SU-DHL-6 (cell line): ENCODE measurements at regions not wholly inside any gene's neighbourhood (a gene's known extent, or its start where the extent isn't known, plus 50 kb on each side); places are given as distances from the start of the nearest gene placed in this dataset.

ENCODE experiments used
- H2AFZ ChIP-seq: fragments of 200-600 bp; sonication (generic); 2 replicates; pipeline ENCODE4 v1.6.1; 2014; ENCODE audit warnings: low read depth, mild to moderate bottlenecking, moderate library complexity, mixed read lengths, antibody characterized with exemption, low read length; ENCODE audit not compliant: severe bottlenecking
- H3F3A ChIP-seq: fragments of 200-600 bp; shearing (Covaris generic); 2 replicates; pipeline ENCODE4 v1.6.0; 2016; ENCODE audit warnings: antibody characterized with exemption, mild to moderate bottlenecking; ENCODE audit not compliant: insufficient read depth
- H3K27ac ChIP-seq: fragments of 200-600 bp; sonication (generic); 2 replicates; pipeline ENCODE4 v1.5.1; 2016; ENCODE audit warnings: low read depth, mild to moderate bottlenecking, low read length, moderate library complexity, mixed read lengths
- H3K27me3 ChIP-seq: fragments of 200-600 bp; sonication (generic), shearing (Covaris generic); 2 replicates; pipeline ENCODE4 v1.6.0; 2014; ENCODE audit warnings: mild to moderate bottlenecking, low read length
- H3K36me3 ChIP-seq: fragments of 200-600 bp; sonication (generic); 2 replicates; pipeline ENCODE4 v1.6.1; 2014; ENCODE audit warnings: mild to moderate bottlenecking, low read length, mixed read lengths
- H3K4me2 ChIP-seq: fragments of 300-600, 200-600 bp; shearing (Covaris generic), sonication (generic); 2 replicates; pipeline ENCODE4 v1.6.0; 2014; ENCODE audit warnings: low read length, low read depth, mild to moderate bottlenecking; ENCODE audit not compliant: poor library complexity, severe bottlenecking
- H3K4me3 ChIP-seq: fragments of 200-600 bp; sonication (generic); 2 replicates; pipeline ENCODE4 v1.5.1; 2014; ENCODE audit warnings: antibody characterized with exemption, low read length, mild to moderate bottlenecking, mixed read lengths; ENCODE audit not compliant: insufficient read depth, poor library complexity, severe bottlenecking
- H3K79me2 ChIP-seq: fragments of 200-600 bp; sonication (generic); 2 replicates; pipeline ENCODE4 v1.6.1; 2014; ENCODE audit warnings: mild to moderate bottlenecking, low read length, moderate library complexity; ENCODE audit not compliant: insufficient read depth
- H3K9ac ChIP-seq: fragments of 200-600 bp; sonication (generic); 2 replicates; pipeline ENCODE4 v1.7.0; 2014; ENCODE audit warnings: mild to moderate bottlenecking, low read length
- H3K9me2 ChIP-seq: fragments of 200-600 bp; sonication (generic); replicated peaks from 2 replicates; pipeline ENCODE4 v1.6.1; 2014; ENCODE audit warnings: low read length; ENCODE audit not compliant: insufficient read depth
- H3K9me3 ChIP-seq: fragments of 200-600 bp; sonication (generic); 2 replicates; pipeline ENCODE4 v1.6.1; 2014; ENCODE audit warnings: low read length, mixed read lengths; ENCODE audit not compliant: insufficient read depth
- H4K20me1 ChIP-seq: fragments of 200-600 bp; sonication (generic); 2 replicates; pipeline ENCODE4 v1.6.1; 2014; ENCODE audit warnings: low read depth, mild to moderate bottlenecking, antibody characterized with exemption, low read length, moderate library complexity, mixed read lengths
- EZH2phosphoT487 ChIP-seq: fragments of 200-600 bp; sonication (generic), shearing (Covaris generic); conservative IDR thresholded peaks from 2 replicates; pipeline ENCODE4 v1.6.1; 2018; ENCODE audit warnings: mild to moderate bottlenecking, antibody characterized with exemption, low read length, moderate library complexity, mixed read lengths
- TF ChIP-seq, protein P1 (sequence below): fragments of 200-600 bp; sonication (generic); IDR thresholded peaks from one replicate; pipeline ENCODE4 v1.5.1; 2017; ENCODE audit warnings: antibody characterized with exemption, mild to moderate bottlenecking, low read length, moderate library complexity; ENCODE audit not compliant: insufficient read depth, poor library complexity, severe bottlenecking

DNA sequence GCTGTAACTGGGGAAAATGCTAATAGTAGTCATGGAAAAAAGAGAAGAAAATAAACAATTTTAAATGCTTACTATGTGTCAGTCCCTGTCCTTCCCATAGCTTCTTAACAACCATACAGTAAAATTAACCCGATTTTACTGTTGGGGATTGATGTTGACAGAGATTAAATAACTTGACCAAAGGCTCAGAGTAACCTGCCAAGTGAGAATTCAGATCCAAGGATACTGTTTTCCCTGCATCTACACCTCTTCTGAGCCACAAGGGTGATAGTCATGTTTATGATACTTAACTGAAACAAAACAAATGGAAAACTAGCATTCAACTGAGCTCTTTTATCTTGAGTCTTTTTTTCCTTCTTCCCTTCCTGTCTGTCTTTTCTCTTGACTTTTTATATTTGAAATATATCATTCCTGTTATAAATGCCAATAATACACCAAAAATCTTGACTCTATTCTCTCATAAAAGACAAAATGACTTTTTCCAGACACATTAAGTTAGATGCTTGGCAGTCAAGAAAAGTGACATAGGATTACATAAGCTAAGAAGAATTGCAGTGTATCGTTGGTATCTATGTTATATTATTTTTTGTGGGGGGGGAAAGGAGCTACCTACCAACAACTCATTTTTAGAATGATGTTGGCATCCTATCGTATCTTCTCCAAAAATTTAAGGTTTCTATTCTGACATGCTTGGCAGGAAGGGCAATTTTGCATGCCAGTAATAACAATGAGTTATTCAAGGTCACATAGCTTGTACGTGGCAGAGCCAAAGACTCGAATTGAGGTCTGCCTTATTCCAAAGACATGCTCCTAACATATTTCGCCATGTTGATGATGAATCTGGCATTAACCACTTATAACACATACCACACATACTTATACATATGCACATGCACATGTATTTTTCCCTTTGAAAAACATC, 306.6 kb upstream of the KCNH8 start:
- TF ChIP-seq, protein P1, sequence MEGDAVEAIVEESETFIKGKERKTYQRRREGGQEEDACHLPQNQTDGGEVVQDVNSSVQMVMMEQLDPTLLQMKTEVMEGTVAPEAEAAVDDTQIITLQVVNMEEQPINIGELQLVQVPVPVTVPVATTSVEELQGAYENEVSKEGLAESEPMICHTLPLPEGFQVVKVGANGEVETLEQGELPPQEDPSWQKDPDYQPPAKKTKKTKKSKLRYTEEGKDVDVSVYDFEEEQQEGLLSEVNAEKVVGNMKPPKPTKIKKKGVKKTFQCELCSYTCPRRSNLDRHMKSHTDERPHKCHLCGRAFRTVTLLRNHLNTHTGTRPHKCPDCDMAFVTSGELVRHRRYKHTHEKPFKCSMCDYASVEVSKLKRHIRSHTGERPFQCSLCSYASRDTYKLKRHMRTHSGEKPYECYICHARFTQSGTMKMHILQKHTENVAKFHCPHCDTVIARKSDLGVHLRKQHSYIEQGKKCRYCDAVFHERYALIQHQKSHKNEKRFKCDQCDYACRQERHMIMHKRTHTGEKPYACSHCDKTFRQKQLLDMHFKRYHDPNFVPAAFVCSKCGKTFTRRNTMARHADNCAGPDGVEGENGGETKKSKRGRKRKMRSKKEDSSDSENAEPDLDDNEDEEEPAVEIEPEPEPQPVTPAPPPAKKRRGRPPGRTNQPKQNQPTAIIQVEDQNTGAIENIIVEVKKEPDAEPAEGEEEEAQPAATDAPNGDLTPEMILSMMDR = no peak
- no peak for TF ChIP-seq EZH2phosphoT487
- H3K36me3 ChIP-seq = no peaks in the 10 kb centered on the region
- H2AFZ ChIP-seq = no peak overlapping the region
- H3K27me3 ChIP-seq = no peaks in the 10 kb centered on the region
- no peaks in the 10 kb centered on the region for H3K9me2 ChIP-seq
- no peaks in the 10 kb centered on the region for H3K79me2 ChIP-seq
- H3K4me3 ChIP-seq = no peak overlapping the region
- H3K27ac ChIP-seq = no peak overlapping the region
- no peaks in the 10 kb centered on the region for H4K20me1 ChIP-seq
- no peaks in the 10 kb centered on the region for H3K9me3 ChIP-seq
- no peak overlapping the region for H3K9ac ChIP-seq
- H3F3A ChIP-seq = no peaks in the 10 kb centered on the region
- H3K4me2 ChIP-seq = no peak overlapping the region

DNA sequence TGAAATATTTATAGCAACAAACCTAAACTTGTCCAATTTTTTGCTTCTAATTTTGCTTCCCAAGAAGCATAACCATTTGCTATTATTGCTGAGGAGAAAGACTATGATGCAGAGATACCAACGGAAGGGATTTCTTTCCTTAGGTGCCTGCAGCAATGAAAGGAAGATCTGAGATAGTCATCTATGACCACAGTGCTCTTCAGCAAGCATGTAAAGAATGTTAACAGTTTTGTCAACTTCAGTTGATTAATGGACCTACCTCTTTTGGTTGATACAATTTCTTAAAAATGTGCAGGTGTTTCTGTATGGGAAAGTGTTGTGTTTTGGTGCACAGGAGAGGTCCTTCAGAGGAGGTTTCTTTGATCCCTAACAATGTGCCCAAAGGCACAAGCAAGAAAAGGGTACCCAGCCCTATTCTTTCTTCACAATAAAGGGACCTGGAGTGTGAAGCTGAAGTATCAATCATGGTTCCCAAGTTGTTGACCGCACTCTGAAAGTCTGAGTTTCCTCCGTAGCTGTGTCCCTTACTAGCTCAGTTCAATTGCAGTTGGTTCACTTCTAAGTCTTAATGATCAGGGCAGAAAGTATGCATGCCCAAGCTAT, 307.7 kb upstream of the KCNH8 start:
- Histone ChIP-seq H3K79me2 (no peaks in the 10 kb centered on the region), H3K9me2 (no peaks in the 10 kb centered on the region), H2AFZ (no peak overlapping the region), H3K4me3 (no peak overlapping the region), H3F3A (no peaks in the 10 kb centered on the region), H3K4me2 (no peak overlapping the region), H3K9me3 (no peaks in the 10 kb centered on the region), H3K36me3 (no peaks in the 10 kb centered on the region), H3K27ac (no peak overlapping the region), H3K27me3 (no peaks in the 10 kb centered on the region), H4K20me1 (no peaks in the 10 kb centered on the region), H3K9ac (no peak overlapping the region)
- TF ChIP-seq EZH2phosphoT487 = no peak
- TF ChIP-seq, protein P1 = no peak

DNA sequence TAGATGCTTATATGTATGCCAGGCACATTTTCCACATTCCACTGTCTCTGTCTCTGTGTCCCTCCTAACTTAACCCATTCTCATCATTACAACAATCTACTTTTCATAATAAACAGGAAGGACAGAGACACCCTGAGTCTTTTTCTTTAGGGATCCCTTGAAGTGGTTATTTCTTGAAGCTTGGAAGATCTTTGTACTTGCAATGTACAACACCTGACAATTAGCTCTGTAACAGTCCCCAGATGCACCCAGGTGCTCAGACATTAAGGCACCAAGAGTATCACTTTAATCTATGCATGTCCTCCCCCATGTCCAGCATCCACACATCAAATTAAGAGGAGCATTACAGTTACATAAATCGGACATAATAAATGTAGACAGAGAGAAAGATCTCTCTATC, 309.6 kb upstream of the KCNH8 start:
- no peak overlapping the region for H3K4me2 ChIP-seq
- H3K9me2 ChIP-seq = no peaks in the 10 kb centered on the region
- no peak overlapping the region for H3K9ac ChIP-seq
- no peak for TF ChIP-seq EZH2phosphoT487
- TF ChIP-seq, protein P1 = no peak
- no peak overlapping the region for H3K4me3 ChIP-seq
- H3K9me3 ChIP-seq = no peaks in the 10 kb centered on the region
- H3K27ac ChIP-seq = no peak overlapping the region
- H3F3A ChIP-seq = no peaks in the 10 kb centered on the region
- H3K27me3 ChIP-seq = no peaks in the 10 kb centered on the region
- no peaks in the 10 kb centered on the region for H4K20me1 ChIP-seq
- no peak overlapping the region for H2AFZ ChIP-seq
- no peaks in the 10 kb centered on the region for H3K36me3 ChIP-seq
- H3K79me2 ChIP-seq = no peaks in the 10 kb centered on the region
